NB4 (cell line): ENCODE measurements at regions not wholly inside any gene's neighbourhood (a gene's known extent, or its start where the extent isn't known, plus 50 kb on each side); places are given as distances from the start of the nearest gene placed in this dataset.

ENCODE experiments used
- DNase-seq: peaks from one replicate; pipeline ENCODE4 v3.0.0; 2010; ENCODE audit warnings: low read depth
- H3K4me3 ChIP-seq: one replicate; pipeline ENCODE4 v1.5.1; 2011; ENCODE audit warnings: mild to moderate bottlenecking, low read depth, low read length, moderate library complexity
- MYC ChIP-seq: IDR thresholded peaks from 2 replicates; pipeline ENCODE4 v1.6.1; 2011; ENCODE audit warnings: low read depth, low read length
- POLR2A ChIP-seq: IDR thresholded peaks from 2 replicates; pipeline ENCODE4 v1.6.1; 2011; ENCODE audit warnings: mild to moderate bottlenecking; ENCODE audit not compliant: insufficient read length; ENCODE audit errors: extremely low read depth
- TF ChIP-seq, protein P1 (sequence below): IDR thresholded peaks from 2 replicates; pipeline ENCODE4 v1.6.1; 2011; ENCODE audit warnings: low read depth, low read length
- TF ChIP-seq, protein P2 (sequence below): IDR thresholded peaks from one replicate; pipeline ENCODE4 v1.5.1; 2012; ENCODE audit warnings: low read depth, low read length

DNA sequence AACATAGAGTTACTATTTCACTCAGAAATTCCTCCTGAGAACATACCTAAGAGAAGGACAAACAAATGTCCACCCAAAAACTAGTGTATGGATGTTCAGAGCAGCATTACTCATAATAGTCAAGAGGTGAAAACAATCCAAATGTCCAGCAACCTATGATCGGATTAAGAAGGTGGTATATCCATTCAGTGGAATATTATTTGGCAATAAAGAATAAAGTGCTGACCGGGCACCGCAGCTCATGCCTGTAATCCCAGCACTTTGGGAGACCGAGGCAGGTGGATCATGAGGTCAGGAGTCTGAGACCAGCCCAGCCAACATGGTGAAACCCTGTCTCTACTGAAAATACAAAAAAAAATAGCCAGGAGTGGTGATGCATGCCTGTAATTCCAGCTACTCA, 182.8 kb upstream of the AGAP1 start:
- DNase-seq = no peak
- H3K4me3 ChIP-seq = no peak overlapping the region
- TF ChIP-seq, protein P1, sequence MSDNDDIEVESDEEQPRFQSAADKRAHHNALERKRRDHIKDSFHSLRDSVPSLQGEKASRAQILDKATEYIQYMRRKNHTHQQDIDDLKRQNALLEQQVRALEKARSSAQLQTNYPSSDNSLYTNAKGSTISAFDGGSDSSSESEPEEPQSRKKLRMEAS = no peak
- TF ChIP-seq POLR2A = no peak

DNA sequence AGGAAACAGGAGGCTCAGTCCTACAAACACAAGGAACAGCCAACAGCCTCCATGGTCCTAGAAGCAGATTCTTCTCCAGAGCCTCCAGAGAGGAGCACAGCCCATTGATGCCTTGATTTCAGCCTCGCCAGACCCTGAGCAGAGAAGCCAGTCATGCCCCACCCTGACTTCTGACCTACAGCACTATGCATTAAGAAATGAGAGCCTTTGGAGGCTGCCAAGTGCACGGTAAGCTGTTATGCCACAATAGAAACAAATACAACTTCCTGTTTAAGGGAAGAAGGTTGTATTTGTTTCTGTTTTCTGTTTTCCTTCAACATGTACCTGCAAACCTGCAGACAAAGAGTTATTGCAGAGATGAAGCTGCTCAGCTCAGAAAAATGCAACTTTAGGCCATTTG, 181.3 kb upstream of the AGAP1 start:
- H3K4me3 ChIP-seq = no peak overlapping the region
- TF ChIP-seq, protein P1 = no peak
- TF ChIP-seq, protein P2, sequence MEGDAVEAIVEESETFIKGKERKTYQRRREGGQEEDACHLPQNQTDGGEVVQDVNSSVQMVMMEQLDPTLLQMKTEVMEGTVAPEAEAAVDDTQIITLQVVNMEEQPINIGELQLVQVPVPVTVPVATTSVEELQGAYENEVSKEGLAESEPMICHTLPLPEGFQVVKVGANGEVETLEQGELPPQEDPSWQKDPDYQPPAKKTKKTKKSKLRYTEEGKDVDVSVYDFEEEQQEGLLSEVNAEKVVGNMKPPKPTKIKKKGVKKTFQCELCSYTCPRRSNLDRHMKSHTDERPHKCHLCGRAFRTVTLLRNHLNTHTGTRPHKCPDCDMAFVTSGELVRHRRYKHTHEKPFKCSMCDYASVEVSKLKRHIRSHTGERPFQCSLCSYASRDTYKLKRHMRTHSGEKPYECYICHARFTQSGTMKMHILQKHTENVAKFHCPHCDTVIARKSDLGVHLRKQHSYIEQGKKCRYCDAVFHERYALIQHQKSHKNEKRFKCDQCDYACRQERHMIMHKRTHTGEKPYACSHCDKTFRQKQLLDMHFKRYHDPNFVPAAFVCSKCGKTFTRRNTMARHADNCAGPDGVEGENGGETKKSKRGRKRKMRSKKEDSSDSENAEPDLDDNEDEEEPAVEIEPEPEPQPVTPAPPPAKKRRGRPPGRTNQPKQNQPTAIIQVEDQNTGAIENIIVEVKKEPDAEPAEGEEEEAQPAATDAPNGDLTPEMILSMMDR = no peak
- TF ChIP-seq POLR2A (no peak), MYC (no peak)
- DNase-seq = no peak

DNA sequence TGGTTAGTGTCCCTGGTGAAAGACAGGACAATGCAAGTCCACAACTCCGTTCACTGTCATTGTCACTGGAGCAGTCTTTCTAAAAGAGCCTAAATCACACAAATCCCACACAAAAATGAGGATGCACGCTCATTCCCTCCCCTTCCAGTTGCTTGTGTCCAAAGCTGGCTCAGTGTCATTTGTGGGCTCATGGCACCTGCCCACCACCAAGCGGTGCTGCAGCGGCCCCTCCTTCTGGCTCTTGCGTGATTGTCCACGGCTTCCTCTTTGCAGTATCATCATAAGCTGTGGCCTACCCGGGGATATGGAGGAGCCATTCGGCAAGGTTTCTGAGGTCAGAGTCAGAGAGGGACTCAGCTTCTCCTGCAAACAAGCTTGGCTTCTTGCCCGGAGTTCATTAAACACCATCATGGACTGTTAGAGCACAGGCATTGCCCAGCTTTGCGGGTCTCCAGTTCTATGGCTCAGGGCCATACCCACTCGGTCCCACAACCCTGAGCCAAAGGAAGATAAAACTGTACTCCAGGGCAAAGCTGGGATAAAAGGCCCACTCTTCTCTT, 179.4 kb upstream of the AGAP1 start:
- TF ChIP-seq, protein P1 = no peak
- TF ChIP-seq POLR2A (no peak), MYC (no peak)
- TF ChIP-seq, protein P2 = no peak
- DNase-seq = no peak
- H3K4me3 ChIP-seq = no peak overlapping the region

DNA sequence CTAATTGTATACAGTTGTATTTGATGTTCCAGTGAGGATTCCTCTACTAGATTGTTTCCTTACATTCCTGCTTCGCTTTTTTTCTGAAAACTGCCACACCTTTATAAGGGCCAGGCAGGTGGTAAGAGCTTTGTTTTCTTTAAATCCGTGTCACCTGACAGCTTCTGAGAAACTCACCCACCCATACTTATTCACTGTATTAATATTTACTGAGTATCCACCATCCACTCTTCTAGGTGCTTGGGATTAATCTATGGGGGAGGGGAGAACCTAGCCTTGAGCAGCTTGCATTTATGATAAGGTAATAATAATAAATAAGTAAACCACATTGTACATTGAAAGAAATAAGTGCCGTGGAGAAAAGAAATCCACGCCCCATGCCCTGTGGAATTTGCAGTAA, 174.7 kb upstream of the AGAP1 start:
- TF ChIP-seq MYC (no peak), POLR2A (no peak)
- TF ChIP-seq, protein P2 = no peak
- TF ChIP-seq, protein P1 = no peak
- DNase-seq = no peak
- no peak overlapping the region for H3K4me3 ChIP-seq

DNA sequence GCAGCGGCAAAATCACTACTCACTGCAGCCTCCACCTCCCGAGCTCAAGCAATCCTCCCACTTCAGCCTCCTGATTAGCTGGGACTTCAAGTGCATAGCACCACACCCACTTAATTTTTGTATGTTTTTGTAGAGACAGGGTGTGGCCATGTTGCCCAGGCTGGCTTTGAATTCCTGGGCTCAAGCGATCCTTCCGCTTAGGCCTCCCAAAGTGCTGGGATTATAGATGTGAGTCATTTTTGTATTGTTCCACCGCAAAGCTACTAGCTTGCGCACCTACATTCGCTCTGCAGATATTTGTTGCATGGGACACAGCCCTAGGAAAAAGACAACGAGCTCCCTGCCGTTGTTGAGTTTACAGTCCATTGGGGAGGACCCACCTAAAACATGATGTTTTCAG, 173.5 kb upstream of the AGAP1 start:
- DNase-seq = no peak
- H3K4me3 ChIP-seq = no peak overlapping the region
- TF ChIP-seq POLR2A (no peak), MYC (no peak)
- TF ChIP-seq, protein P1 = no peak
- TF ChIP-seq, protein P2 = no peak

DNA sequence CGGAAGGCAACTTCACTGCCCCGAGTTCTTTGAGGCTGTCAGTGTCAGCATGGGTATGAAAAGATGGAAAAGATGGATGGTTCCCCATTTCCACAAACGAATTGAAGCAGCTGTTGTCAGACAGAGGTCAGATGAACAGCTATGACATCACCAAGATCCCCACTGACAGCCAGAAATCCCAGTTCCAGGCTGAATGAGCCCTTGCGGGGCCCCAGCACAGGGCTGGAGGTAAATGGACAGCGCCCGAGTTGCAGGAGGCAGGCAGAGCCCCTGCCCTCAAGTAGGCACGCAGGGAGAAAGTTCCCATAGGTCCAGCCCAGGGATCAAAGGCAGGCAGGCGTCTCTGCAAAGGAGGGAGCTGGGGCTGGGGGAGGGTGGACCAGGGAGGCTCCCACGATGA, 169.5 kb upstream of the AGAP1 start:
- no peak overlapping the region for H3K4me3 ChIP-seq
- TF ChIP-seq, protein P1 = no peak
- TF ChIP-seq POLR2A = no peak
- DNase-seq = no peak

DNA sequence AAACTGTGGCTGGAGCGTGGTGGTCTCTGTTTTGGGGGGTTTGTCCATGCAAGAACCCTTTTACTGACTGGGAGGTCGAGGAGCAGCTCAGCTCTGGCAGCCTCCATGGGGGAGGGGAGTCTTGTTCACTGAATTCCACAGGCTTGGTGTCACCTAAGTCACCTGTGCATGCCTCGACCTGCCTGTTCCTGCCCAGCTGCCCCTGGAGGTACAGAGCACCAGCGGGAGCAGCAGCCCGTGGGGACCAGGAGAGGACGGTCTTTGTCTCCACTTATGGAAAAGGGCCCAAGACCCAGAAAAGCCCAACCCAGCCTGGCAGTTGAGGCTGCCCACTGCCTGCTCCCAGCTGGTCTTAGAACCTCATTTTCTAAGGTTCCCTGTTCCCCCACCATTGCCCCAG, 168.7 kb upstream of the AGAP1 start:
- no peak for DNase-seq
- no peak overlapping the region for H3K4me3 ChIP-seq
- TF ChIP-seq, protein P2 = no peak
- TF ChIP-seq POLR2A (no peak), MYC (no peak)
- TF ChIP-seq, protein P1 = no peak
